OCI-LY1 (cell line): ENCODE measurements at regions not wholly inside any gene's neighbourhood (a gene's known extent, or its start where the extent isn't known, plus 50 kb on each side); places are given as distances from the start of the nearest gene placed in this dataset.

ENCODE experiments used
- EZH2 ChIP-seq: fragments of 200-600 bp; sonication (generic), shearing (Covaris generic); IDR thresholded peaks from 2 replicates; pipeline ENCODE4 v1.8.0; 2017; ENCODE audit warnings: borderline replicate concordance, mixed run types, mild to moderate bottlenecking, antibody characterized with exemption, low read length, moderate library complexity, mixed read lengths
- TF ChIP-seq, protein P1 (sequence below): fragments of 200-600 bp; sonication (generic), shearing (Covaris generic); IDR thresholded peaks from 2 replicates; pipeline ENCODE4 v1.5.1; 2017; ENCODE audit warnings: mild to moderate bottlenecking, antibody characterized with exemption, low read length, moderate library complexity, mixed read lengths

DNA sequence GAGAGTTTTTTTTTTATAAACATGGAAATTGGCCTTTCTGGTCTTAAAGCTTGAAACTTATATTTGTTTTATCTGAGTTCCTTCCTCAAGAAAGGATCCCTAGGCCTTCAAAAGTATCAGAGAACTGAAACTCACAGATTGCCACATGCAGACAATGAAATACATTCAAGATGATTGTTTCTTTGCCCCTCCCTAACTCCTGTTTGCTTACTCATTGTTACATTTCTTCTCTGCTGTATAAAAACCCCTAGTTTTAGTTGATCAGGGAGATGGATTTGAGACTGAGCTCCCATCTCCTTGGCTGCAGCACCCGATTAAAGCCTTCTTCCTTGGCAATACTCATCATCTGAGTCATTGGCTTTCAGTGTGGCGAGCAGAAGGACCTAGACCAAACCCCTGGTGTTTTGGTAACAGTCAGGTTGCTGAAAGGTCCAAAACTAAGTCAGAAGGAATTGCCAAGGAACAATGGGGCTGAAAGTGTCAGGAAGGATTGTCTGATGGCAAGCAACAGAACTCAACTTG lies 132.3 kb upstream of the SULF2 start:
- no peak for TF ChIP-seq EZH2
- TF ChIP-seq, protein P1, sequence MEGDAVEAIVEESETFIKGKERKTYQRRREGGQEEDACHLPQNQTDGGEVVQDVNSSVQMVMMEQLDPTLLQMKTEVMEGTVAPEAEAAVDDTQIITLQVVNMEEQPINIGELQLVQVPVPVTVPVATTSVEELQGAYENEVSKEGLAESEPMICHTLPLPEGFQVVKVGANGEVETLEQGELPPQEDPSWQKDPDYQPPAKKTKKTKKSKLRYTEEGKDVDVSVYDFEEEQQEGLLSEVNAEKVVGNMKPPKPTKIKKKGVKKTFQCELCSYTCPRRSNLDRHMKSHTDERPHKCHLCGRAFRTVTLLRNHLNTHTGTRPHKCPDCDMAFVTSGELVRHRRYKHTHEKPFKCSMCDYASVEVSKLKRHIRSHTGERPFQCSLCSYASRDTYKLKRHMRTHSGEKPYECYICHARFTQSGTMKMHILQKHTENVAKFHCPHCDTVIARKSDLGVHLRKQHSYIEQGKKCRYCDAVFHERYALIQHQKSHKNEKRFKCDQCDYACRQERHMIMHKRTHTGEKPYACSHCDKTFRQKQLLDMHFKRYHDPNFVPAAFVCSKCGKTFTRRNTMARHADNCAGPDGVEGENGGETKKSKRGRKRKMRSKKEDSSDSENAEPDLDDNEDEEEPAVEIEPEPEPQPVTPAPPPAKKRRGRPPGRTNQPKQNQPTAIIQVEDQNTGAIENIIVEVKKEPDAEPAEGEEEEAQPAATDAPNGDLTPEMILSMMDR: no peak
